Right lobe of liver (tissue), 6 donors: ENCODE measurements at regions not wholly inside any gene's neighbourhood (a gene's known extent, or its start where the extent isn't known, plus 50 kb on each side); places are given as distances from the start of the nearest gene placed in this dataset.

Experiments used
- ATAC-seq, 4 donors: fragments of 200-7000 bp; cut with Tn5 transposase; one replicate each; pipeline ENCODE4 v1.9.1; 2020; ENCODE audit warnings: mild to moderate bottlenecking in 4 of 4, moderate library complexity in 4 of 4
- DNase-seq, 3 donors: peaks; one replicate each; pipeline ENCODE4 v3.0.0-alpha.2; 2020
- H3K27ac ChIP-seq, 3 donors: fragments of 200-600 bp; one replicate each; pipeline ENCODE4 v1.8.0; 2022
- H3K27me3 ChIP-seq, 2 donors: fragments of 200-600 bp; one replicate each; pipeline ENCODE4 v1.8.0; 2022
- H3K36me3 ChIP-seq, 4 donors: fragments of 200-600 bp; sonication (generic) in 1 of 4; one replicate each; pipeline versions ENCODE4 v1.5.1 to v1.8.0; 2017 to 2022; ENCODE audit warnings: control low read depth in 1 of 4
- H3K4me1 ChIP-seq, 4 donors: fragments of 200-600 bp; sonication (generic) in 1 of 4; one replicate each; pipeline versions ENCODE4 v1.5.1 to v1.8.0; 2017 to 2022; ENCODE audit warnings: control low read depth in 1 of 4
- H3K4me3 ChIP-seq, 3 donors: fragments of 200-600 bp; one replicate each; pipeline ENCODE4 v1.8.0; 2022
- H3K9me3 ChIP-seq, 4 donors: fragments of 200-600 bp; sonication (generic) in 1 of 4; one replicate each; pipeline versions ENCODE4 v1.5.1 to v1.8.0; 2017 to 2022; ENCODE audit warnings: control low read depth in 1 of 4
- POLR2A ChIP-seq: fragments of 450-650 bp; IDR thresholded peaks from one replicate; pipeline ENCODE4 v1.6.1; 2017; ENCODE audit warnings: antibody characterized with exemption, mild to moderate bottlenecking
- WGBS: methylation state at CpG from one replicate; pipeline ENCODE4 v1.1.6; 2018; ENCODE audit warnings: low coverage, low lambda C conversion rate; ENCODE audit not compliant: insufficient coverage; ENCODE audit errors: missing lambda C conversion rate; 5-methylcytosine and 5-hydroxymethylcytosine counted together
- intact Hi-C, 2 donors: fragments of 100-400 bp; cut with DNase I; formaldehyde crosslinking; loops; one replicate each; pipeline versions ENCODE4 v1.11.2 to v1.14.1; 2022
- TF ChIP-seq, protein P1 (sequence below), 4 donors: fragments of 200-600 bp in 3 of 4; fragments of 450-650 bp in 1 of 4; IDR thresholded peaks; one replicate each; pipeline versions ENCODE4 v1.5.1 to v1.8.0; 2016 to 2022; ENCODE audit warnings: antibody characterized with exemption in 4 of 4, mild to moderate bottlenecking in 2 of 4
- donor health status: DM: no; HTN: yes; CAD: no.
- donor health status: DM: no; HTN: no; CAD: no.
- donor health status: DM: no; HTN: no; CAD: no.
- donor health status: DM: no; HTN: yes; CAD: no.
- donor health status: DM: no; HTN: yes; CAD: no.

DNA sequence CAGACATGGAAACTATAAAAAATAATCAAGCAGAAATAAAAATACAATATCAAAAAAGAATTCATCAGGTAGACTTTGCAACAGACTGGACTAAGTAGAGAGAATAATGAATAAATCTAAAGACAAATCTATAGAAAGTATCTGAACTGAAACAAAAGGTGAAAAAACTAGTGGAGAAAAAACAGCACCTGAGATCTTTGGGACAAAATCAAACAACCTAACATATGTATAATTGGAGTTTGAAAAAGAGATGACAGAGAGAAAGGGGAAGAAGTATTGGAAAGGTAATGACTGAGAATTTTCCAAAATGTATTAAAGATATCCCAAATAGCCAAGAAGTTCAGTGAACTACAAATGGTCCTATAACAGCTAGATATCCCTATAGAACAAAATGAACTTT, 245.4 kb downstream of the IPO8 start:
- ATAC-seq = no peak
- H3K4me1 ChIP-seq = no peaks in the 10 kb centered on the region
- H3K36me3 ChIP-seq = no peaks in the 10 kb centered on the region

DNA sequence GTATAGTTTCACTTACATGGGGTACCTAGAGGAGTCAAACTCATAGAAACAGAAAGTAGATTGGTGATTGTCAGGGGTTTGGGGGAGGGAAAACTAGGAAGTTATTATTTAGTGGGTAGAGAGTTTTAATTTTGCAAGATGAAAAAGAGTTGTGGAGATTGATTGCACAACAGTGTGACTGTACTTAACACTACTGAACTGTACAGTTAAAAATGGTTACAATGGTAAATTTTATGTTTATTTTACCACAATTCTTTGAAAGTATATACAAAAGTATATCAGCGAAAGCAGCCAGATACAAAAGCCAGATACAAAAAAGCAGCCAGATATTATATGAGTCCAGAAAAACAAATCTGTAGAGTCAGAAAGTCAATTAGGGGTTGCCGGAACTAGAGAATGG, 247.6 kb downstream of the IPO8 start:
- WGBS = 77% methylated on average over 2 of the region's 2 CpGs
- Histone ChIP-seq H3K27me3 (no peaks in the 10 kb centered on the region), H3K4me1 (no peaks in the 10 kb centered on the region), H3K27ac (no peak overlapping the region), H3K36me3 (no peaks in the 10 kb centered on the region), H3K4me3 (no peak overlapping the region), H3K9me3 (no peaks in the 10 kb centered on the region)
- TF ChIP-seq, protein P1, sequence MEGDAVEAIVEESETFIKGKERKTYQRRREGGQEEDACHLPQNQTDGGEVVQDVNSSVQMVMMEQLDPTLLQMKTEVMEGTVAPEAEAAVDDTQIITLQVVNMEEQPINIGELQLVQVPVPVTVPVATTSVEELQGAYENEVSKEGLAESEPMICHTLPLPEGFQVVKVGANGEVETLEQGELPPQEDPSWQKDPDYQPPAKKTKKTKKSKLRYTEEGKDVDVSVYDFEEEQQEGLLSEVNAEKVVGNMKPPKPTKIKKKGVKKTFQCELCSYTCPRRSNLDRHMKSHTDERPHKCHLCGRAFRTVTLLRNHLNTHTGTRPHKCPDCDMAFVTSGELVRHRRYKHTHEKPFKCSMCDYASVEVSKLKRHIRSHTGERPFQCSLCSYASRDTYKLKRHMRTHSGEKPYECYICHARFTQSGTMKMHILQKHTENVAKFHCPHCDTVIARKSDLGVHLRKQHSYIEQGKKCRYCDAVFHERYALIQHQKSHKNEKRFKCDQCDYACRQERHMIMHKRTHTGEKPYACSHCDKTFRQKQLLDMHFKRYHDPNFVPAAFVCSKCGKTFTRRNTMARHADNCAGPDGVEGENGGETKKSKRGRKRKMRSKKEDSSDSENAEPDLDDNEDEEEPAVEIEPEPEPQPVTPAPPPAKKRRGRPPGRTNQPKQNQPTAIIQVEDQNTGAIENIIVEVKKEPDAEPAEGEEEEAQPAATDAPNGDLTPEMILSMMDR (IDR thresholded peaks at IDR 0.05) = no peak
- no peak for TF ChIP-seq POLR2A
- no peak for DNase-seq
- intact Hi-C loops = no loop called here
- ATAC-seq = no peak

More for the DNA sequence above, 245.4 kb downstream of the IPO8 start:
- Histone ChIP-seq H3K27ac (no peak overlapping the region), H3K27me3 (no peaks in the 10 kb centered on the region), H3K9me3 (no peaks in the 10 kb centered on the region), H3K4me3 (no peak overlapping the region)
- no peak for DNase-seq
- intact Hi-C loops = no loop called here
- TF ChIP-seq, protein P1 (IDR thresholded peaks at IDR 0.05) = no peak
- TF ChIP-seq POLR2A = no peak

DNA sequence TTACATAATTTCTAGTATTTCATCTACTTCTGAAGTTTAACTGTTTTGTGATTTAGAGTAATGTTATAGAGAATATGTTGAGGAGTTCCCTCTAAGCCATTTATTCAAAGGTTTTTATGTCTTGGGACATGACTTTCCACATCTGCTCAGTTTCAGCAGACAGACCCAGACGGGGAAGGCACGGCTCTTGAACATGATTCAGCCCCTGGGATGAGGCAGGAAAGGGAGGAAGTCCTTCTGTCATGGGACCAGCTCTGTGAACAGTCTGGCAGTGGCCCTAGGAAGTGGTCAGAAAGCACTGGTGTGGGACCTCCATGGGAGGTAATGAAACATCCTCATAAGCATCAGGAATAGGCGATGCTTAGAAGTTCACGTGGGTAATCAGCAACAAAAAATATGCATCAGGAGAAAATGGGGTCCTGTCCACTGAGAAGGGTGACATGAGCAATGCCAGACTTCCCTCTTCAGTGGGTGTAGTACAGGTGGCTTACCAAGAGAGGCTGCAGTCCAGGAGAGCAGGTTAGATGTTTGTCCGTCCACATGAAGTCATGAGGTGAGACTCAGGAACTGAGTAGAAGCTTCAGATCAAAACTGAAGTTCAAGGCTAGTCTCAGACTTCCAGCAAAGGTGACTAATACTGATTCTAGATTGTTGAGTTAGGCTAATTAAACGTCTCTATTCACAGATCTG, 248.5 kb downstream of the IPO8 start:
- intact Hi-C loops = no loop called here
- no peak overlapping the region for H3K27ac ChIP-seq

DNA sequence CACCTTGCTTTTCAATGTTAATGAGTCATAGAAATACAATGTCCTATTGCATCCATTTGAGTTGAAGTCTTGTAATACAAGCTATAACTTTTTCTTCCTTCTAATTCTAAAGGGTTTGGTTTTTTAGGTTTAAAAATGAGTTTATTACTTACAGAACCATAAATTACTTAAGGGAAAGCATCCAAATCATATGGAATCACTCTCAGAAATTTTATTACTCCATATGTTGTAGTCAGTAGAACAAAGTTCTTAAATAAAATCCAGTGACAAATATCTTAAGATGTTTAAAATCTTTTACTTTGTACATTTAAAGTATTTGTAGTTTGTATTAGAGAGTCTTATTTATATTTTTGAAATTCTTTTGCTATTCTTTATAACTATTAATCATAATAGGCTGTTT, 253.2 kb downstream of the IPO8 start:
- intact Hi-C loops = no loop called here
- no peaks in the 10 kb centered on the region for H3K9me3 ChIP-seq
- no peaks in the 10 kb centered on the region for H3K36me3 ChIP-seq
- no peak for ATAC-seq
- H3K27me3 ChIP-seq = no peaks in the 10 kb centered on the region
- no peak for DNase-seq
- H3K27ac ChIP-seq = no peak overlapping the region
- peaks cover 0 to 21% (median 8%) of the 10 kb centered on the region in 4 donors for H3K4me1 ChIP-seq
- no peak overlapping the region for H3K4me3 ChIP-seq
- TF ChIP-seq POLR2A = no peak
- TF ChIP-seq, protein P1 (IDR thresholded peaks at IDR 0.05) = no peak

More for the DNA sequence above, 248.5 kb downstream of the IPO8 start:
- DNase-seq = no peak
- ATAC-seq = no peak
- no peaks in the 10 kb centered on the region for H3K36me3 ChIP-seq
- no peaks in the 10 kb centered on the region for H3K4me1 ChIP-seq
- H3K4me3 ChIP-seq = no peak overlapping the region
- H3K9me3 ChIP-seq = no peaks in the 10 kb centered on the region
- no peak for TF ChIP-seq POLR2A
- TF ChIP-seq, protein P1 (IDR thresholded peaks at IDR 0.05) = no peak
- WGBS = 62% methylated on average over 5 of the region's 6 CpGs
- no peaks in the 10 kb centered on the region for H3K27me3 ChIP-seq
